ENCODE measurements at regions not wholly inside any gene's neighbourhood (a gene's known extent, or its start where the extent isn't known, plus 50 kb on each side); places are given as distances from the start of the nearest gene placed in this dataset.
A peak's percentile ranks its signal among the peaks of the same experiment; 100 is the strongest.

DNA sequence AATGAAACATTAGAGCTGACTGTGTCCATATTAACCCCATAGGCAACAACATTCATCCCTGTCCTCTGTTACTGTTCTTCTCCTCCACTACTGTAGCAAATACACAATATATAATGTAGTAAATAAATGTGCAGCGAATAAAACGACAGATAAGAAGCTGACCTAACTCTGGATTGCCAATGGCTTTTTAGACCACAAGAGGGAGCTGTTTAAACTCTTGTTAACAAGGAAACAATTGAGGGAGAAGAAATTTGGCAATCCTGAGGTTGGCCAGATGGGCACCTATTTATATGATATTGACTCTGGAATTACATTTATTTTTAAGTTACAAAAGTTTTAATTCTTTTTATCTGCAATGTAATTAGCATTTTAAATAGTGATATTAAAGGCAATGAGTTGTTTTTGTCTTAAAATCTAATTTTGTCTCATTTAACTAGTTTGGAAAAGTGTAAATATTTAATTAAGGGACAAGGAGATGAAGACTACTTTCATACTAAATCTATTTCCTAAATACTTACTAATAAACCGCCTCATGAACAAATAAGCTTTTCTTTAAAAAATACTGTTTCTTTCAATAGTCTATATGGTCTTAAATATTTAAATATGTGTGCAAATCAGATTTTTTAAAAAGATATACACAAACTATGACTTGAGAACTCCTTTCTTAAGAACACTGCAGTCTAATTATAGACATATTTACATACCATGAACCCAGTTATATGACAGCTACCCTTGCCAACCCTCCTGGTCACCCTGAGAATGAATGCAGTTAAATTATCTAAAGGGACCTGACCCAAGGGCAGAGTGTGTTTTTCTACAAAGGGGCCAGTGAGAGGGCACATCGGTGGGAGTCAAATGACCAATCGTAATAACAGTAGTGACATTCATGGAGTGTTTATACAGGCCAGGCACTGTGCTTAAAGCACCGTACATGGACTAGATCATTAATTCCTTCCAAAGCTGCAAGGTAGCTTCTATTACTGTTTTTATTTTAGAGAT, 52.9 kb upstream of the HPF1 start:
- 55 to 74% methylated on average over 4 to 6 of the region's 6 CpGs for WGBS, 2 experiments (ENCODE audit: insufficient coverage in 1 of 2, insufficient read length in 1 of 2)
- Histone ChIP-seq H3K36me3 (ENCODE audit: control insufficient read depth, insufficient read depth, low read length) (no peaks in the 10 kb centered on the region), H3K27ac (ENCODE audit: low read depth, low read length) (no peak overlapping the region), H3K4me3 (ENCODE audit: low read length) (no peak overlapping the region), H3K4me1 (ENCODE audit: control insufficient read depth, insufficient read depth, low read length) (no peaks in the 10 kb centered on the region), H3K9me3 (ENCODE audit: control insufficient read depth, low read length) (peaks cover 4% of the 10 kb centered on the region), H3K9ac (ENCODE audit: extremely low read depth, low read length, poor library complexity, severe bottlenecking) (no peak overlapping the region), H3K27me3 (ENCODE audit: control insufficient read depth, insufficient read depth, low read length, poor library complexity, severe bottlenecking) (no peaks in the 10 kb centered on the region)
- peak; percentile 55 for DNase-seq
- Mint-ChIP-seq H3K27me3 (ENCODE audit: insufficient read depth) (no peaks in the 10 kb centered on the region), H3K4me3 (no peak overlapping the region), H3K9me3 (peaks cover 4% of the 10 kb centered on the region), H3K36me3 (ENCODE audit: low read depth) (no peaks in the 10 kb centered on the region), H3K4me1 (peaks cover 2% of the 10 kb centered on the region), H3K27ac (no peak overlapping the region)
- TF ChIP-seq, protein P1, sequence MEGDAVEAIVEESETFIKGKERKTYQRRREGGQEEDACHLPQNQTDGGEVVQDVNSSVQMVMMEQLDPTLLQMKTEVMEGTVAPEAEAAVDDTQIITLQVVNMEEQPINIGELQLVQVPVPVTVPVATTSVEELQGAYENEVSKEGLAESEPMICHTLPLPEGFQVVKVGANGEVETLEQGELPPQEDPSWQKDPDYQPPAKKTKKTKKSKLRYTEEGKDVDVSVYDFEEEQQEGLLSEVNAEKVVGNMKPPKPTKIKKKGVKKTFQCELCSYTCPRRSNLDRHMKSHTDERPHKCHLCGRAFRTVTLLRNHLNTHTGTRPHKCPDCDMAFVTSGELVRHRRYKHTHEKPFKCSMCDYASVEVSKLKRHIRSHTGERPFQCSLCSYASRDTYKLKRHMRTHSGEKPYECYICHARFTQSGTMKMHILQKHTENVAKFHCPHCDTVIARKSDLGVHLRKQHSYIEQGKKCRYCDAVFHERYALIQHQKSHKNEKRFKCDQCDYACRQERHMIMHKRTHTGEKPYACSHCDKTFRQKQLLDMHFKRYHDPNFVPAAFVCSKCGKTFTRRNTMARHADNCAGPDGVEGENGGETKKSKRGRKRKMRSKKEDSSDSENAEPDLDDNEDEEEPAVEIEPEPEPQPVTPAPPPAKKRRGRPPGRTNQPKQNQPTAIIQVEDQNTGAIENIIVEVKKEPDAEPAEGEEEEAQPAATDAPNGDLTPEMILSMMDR (conservative IDR thresholded peaks at IDR 0.05): peak; percentile 94

DNA sequence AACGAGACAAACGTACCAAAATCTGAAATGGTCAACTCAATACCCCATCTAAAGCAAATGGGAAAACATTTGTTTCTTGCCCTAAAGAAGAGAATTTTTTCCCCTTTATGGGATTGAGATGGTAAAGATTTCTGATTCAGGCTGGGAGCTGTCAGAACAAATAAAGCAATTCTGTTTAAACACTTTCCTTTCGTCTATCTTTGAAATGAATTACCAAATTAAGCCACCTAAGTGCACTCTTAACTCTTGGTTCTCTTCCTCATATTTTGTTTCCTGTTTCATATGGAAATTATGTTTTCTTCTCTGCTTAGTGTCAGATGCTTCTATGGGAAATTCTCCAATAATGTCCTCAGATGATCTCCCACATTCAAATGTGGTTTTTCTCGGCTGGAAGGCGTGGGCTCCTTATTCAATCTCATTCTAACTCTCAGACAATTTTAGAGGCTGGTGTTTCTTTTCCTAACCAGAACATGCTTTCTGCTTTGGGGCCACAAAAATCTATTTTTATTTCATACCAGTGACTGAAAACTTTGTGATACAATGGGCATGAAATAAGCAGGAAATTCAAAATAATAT, 50.3 kb upstream of the HPF1 start:
- H3K4me1 ChIP-seq (ENCODE audit: control insufficient read depth, insufficient read depth, low read length): no peaks in the 10 kb centered on the region
- Mint-ChIP-seq H3K9me3 (peaks cover 10% of the 10 kb centered on the region), H3K36me3 (ENCODE audit: low read depth) (no peaks in the 10 kb centered on the region), H3K27ac (no peak overlapping the region), H3K27me3 (ENCODE audit: insufficient read depth) (no peaks in the 10 kb centered on the region), H3K4me3 (no peak overlapping the region), H3K4me1 (peaks cover 2% of the 10 kb centered on the region)
- TF ChIP-seq, protein P1 (conservative IDR thresholded peaks at IDR 0.05): no peak
- no peak overlapping the region for H3K27ac ChIP-seq (ENCODE audit: low read depth, low read length)
- H3K36me3 ChIP-seq (ENCODE audit: control insufficient read depth, insufficient read depth, low read length): no peaks in the 10 kb centered on the region
- H3K9ac ChIP-seq (ENCODE audit: extremely low read depth, low read length, poor library complexity, severe bottlenecking): no peak overlapping the region
- H3K4me3 ChIP-seq (ENCODE audit: low read length): no peak overlapping the region
- H3K27me3 ChIP-seq (ENCODE audit: control insufficient read depth, insufficient read depth, low read length, poor library complexity, severe bottlenecking): no peaks in the 10 kb centered on the region
- H3K9me3 ChIP-seq (ENCODE audit: control insufficient read depth, low read length): peaks cover 6% of the 10 kb centered on the region
- 68 to 92% methylated on average over 2 to 5 of the region's 5 CpGs for WGBS, 2 experiments (ENCODE audit: insufficient coverage in 1 of 2, insufficient read length in 1 of 2)
- DNase-seq: no peak

Data from endodermal cell (in vitro differentiated cells).